CD4-positive, alpha-beta memory T cell (primary cell): ENCODE measurements at regions not wholly inside any gene's neighbourhood (a gene's known extent, or its start where the extent isn't known, plus 50 kb on each side); places are given as distances from the start of the nearest gene placed in this dataset.

ENCODE experiments used
- CTCF ChIA-PET: fragments of 350-600 bp; sonication (Branson Sonifier 250); formaldehyde crosslinking; loops from one replicate; lab custom pipeline; 2021; ENCODE audit warnings: inconsistent platforms; ENCODE audit not compliant: partially characterized antibody; lab: Charles Lee
- POLR2A ChIA-PET: fragments of 350-600 bp; sonication (Branson Sonifier 250); formaldehyde crosslinking; loops from one replicate; lab custom pipeline; 2021; ENCODE audit not compliant: partially characterized antibody; lab: Charles Lee
- DNase-seq, 5 donors: peaks; one replicate each; pipeline versions ENCODE4 v3.0.0 to v3.0.0-alpha.2; 2020 to 2022; ENCODE audit warnings: mixed read lengths in 1 of 5
- H3K27ac ChIP-seq: one replicate; pipeline ENCODE4 v1.7.0; 2013; ENCODE audit warnings: low read depth, low read length
- H3K27me3 ChIP-seq: 2 replicates; pipeline ENCODE4 v1.7.0; 2013; ENCODE audit warnings: mild to moderate bottlenecking, low read length, moderate library complexity; ENCODE audit not compliant: insufficient read depth
- H3K36me3 ChIP-seq: 2 replicates; pipeline ENCODE4 v1.7.0; 2013; ENCODE audit warnings: mild to moderate bottlenecking, low read length, moderate library complexity; ENCODE audit not compliant: insufficient read depth
- H3K4me1 ChIP-seq: 2 replicates; pipeline ENCODE4 v1.7.0; 2013; ENCODE audit warnings: mild to moderate bottlenecking, low read length, moderate library complexity; ENCODE audit not compliant: insufficient read depth
- H3K4me3 ChIP-seq, 2 donors: one replicate each; pipeline ENCODE4 v1.7.0; 2013; ENCODE audit warnings: low read length in 2 of 2, mild to moderate bottlenecking in 1 of 2
- H3K9me3 ChIP-seq, 2 donors: one replicate each; pipeline ENCODE4 v1.7.0; 2013; ENCODE audit warnings: low read length in 2 of 2, control low read depth in 1 of 2; ENCODE audit not compliant: control insufficient read depth in 1 of 2
- H3K27ac Mint-ChIP-seq, 7 donors: one replicate each; pipeline ENCODE4 v1.8.0; 2020 to 2021; ENCODE audit warnings: mixed read lengths in 7 of 7, mild to moderate bottlenecking in 6 of 7, inconsistent platforms in 3 of 7, moderate library complexity in 3 of 7
- H3K27me3 Mint-ChIP-seq, 2 donors: one replicate each; pipeline ENCODE4 v1.8.0; 2020 to 2021; ENCODE audit warnings: mixed read lengths in 2 of 2
- H3K36me3 Mint-ChIP-seq, 2 donors: one replicate each; pipeline ENCODE4 v1.8.0; 2020 to 2021; ENCODE audit warnings: mixed read lengths in 2 of 2, inconsistent platforms in 1 of 2, mild to moderate bottlenecking in 1 of 2
- H3K4me1 Mint-ChIP-seq, 4 donors: one replicate each; pipeline ENCODE4 v1.8.0; 2020 to 2021; ENCODE audit warnings: mixed read lengths in 4 of 4, mild to moderate bottlenecking in 1 of 4
- H3K4me3 Mint-ChIP-seq, 8 donors: one replicate each; pipeline ENCODE4 v1.8.0; 2020 to 2021; ENCODE audit warnings: mixed read lengths in 8 of 8, mild to moderate bottlenecking in 7 of 8, moderate library complexity in 6 of 8, inconsistent platforms in 3 of 8
- H3K9me3 Mint-ChIP-seq, 8 donors: one replicate each; pipeline ENCODE4 v1.8.0; 2020 to 2021; ENCODE audit warnings: mixed read lengths in 8 of 8, mild to moderate bottlenecking in 5 of 8, inconsistent platforms in 3 of 8, moderate library complexity in 1 of 8
- intact Hi-C: fragments of 100-400 bp; cut with micrococcal nuclease; formaldehyde crosslinking; loops from one replicate; pipeline ENCODE4 v1.15.1; 2023

DNA sequence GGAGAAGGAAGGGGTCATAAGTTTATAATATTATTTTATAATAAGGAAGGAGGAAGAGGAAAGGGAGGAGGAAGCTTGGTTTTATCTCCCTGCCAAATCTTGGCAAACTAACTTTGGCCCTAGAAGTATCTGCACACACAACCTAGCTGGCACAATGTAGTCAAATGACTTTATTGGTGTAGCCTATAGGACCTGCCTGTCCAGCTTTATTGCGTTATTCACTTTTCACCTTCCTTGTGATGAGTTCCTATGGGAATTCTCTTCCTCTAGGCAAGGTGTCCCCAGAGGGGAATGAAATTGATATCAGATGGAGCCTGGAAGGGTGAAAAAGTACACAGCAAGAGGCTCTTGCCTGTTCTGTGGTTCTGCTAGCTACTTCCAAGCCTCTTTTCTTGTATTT lies 111.2 kb upstream of the SLC25A36 start:
- DNase-seq = no peak
- H3K27me3 ChIP-seq = no peaks in the 10 kb centered on the region
- H3K4me1 Mint-ChIP-seq = no peaks in the 10 kb centered on the region
- POLR2A ChIA-PET = no interaction called here
- H3K9me3 ChIP-seq = no peaks in the 10 kb centered on the region
- no peaks in the 10 kb centered on the region for H3K36me3 Mint-ChIP-seq
- intact Hi-C loops = no loop called here
- H3K9me3 Mint-ChIP-seq = no peaks in the 10 kb centered on the region
- no peak overlapping the region for H3K4me3 Mint-ChIP-seq
- H3K36me3 ChIP-seq = no peaks in the 10 kb centered on the region
- no peak overlapping the region for H3K27ac ChIP-seq
- no peak overlapping the region for H3K4me3 ChIP-seq
- no peaks in the 10 kb centered on the region for H3K4me1 ChIP-seq
- H3K27me3 Mint-ChIP-seq = peaks cover 8 to 11% of the 10 kb centered on the region in 2 donors
- no peak overlapping the region for H3K27ac Mint-ChIP-seq
- CTCF ChIA-PET = interaction anchor here (1.5 kb wide), 1 partner anchor 10 kb away, joined by 4 read pairs; no protein-coding TSS in a partner anchor

DNA sequence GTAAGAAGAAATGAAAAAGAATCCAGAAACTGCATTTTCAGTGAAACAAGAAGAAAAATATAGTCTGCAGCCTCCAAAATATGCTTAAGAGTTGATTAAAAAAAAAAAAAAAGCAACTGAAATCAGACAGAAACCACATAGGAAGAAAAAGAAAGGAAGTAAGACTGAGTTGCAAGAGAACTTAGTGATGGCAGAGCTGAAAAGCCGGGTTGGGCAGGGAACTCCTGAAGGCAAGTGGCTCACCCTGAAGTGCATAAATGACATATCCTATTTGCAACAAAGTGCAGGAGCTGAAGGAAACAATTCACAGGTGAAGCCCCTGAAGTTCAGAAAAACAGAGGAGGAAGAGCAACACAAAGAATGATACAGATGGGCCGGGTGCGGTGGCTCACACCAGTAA lies 108.8 kb upstream of the SLC25A36 start:
- ChIA-PET POLR2A (no interaction called here), CTCF (interaction anchor here (0.7 kb wide), 2 partner anchors 12 to 1533 kb away, joined by 3 read pairs; no protein-coding TSS in a partner anchor)
- no peak for DNase-seq
- no peak overlapping the region for H3K27ac Mint-ChIP-seq
- no peaks in the 10 kb centered on the region for H3K36me3 ChIP-seq
- intact Hi-C loops = no loop called here
- peaks cover 8 to 11% of the 10 kb centered on the region in 2 donors for H3K27me3 Mint-ChIP-seq
- no peaks in the 10 kb centered on the region for H3K27me3 ChIP-seq
- H3K4me1 ChIP-seq = no peaks in the 10 kb centered on the region
- no peaks in the 10 kb centered on the region for H3K9me3 ChIP-seq
- no peak overlapping the region for H3K4me3 Mint-ChIP-seq
- H3K9me3 Mint-ChIP-seq = no peaks in the 10 kb centered on the region
- no peaks in the 10 kb centered on the region for H3K4me1 Mint-ChIP-seq
- H3K4me3 ChIP-seq = no peak overlapping the region
- no peaks in the 10 kb centered on the region for H3K36me3 Mint-ChIP-seq
- no peak overlapping the region for H3K27ac ChIP-seq

DNA sequence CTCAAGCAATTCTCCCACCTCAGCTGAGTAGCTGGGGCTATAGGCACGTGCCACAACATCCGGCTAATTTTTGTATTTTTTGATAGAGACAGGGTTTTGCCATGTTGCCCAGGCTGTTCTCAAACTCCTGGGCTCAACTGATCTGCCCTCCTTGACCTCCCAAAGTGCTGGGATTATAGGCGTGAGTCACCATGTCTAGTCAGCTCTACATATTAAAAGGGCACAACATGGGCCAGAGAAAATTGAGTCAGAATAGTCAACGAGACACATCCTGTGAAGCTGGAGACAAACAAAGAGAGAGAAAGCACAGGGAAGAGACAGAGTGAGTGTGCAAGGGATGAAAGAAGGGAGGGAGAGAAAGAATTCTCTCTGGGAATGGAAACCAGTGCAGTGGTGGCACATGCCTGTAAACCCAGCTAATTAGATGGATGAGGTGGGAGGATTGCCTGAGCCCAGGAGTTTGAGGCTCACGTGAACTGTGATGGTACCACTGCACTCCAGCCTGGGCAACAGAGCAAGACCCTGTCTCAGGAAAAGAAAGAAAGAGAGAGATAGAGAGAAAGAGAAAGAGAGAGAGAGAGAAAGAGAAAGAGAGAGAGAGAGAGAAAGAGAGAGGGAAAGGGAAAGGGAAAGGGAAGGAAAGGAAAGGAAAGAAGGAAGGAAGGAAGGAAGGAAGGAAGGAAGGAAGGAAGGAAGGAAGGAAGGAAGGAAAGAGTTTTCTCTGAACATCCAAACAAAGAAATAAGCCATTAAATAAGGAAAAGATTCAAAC lies 107.2 kb upstream of the SLC25A36 start:
- POLR2A ChIA-PET = no interaction called here
- H3K4me3 Mint-ChIP-seq = no peak overlapping the region
- peaks cover 8 to 11% of the 10 kb centered on the region in 2 donors for H3K27me3 Mint-ChIP-seq
- no peaks in the 10 kb centered on the region for H3K27me3 ChIP-seq
- CTCF ChIA-PET = no interaction called here
- no peaks in the 10 kb centered on the region for H3K4me1 Mint-ChIP-seq
- no peak overlapping the region for H3K27ac Mint-ChIP-seq
- no peaks in the 10 kb centered on the region for H3K4me1 ChIP-seq
- H3K36me3 ChIP-seq = no peaks in the 10 kb centered on the region
- no peak overlapping the region for H3K4me3 ChIP-seq
- DNase-seq = no peak
- no peaks in the 10 kb centered on the region for H3K9me3 ChIP-seq
- H3K9me3 Mint-ChIP-seq = no peaks in the 10 kb centered on the region
- H3K27ac ChIP-seq = no peak overlapping the region
- intact Hi-C loops = no loop called here
- H3K36me3 Mint-ChIP-seq = no peaks in the 10 kb centered on the region

DNA sequence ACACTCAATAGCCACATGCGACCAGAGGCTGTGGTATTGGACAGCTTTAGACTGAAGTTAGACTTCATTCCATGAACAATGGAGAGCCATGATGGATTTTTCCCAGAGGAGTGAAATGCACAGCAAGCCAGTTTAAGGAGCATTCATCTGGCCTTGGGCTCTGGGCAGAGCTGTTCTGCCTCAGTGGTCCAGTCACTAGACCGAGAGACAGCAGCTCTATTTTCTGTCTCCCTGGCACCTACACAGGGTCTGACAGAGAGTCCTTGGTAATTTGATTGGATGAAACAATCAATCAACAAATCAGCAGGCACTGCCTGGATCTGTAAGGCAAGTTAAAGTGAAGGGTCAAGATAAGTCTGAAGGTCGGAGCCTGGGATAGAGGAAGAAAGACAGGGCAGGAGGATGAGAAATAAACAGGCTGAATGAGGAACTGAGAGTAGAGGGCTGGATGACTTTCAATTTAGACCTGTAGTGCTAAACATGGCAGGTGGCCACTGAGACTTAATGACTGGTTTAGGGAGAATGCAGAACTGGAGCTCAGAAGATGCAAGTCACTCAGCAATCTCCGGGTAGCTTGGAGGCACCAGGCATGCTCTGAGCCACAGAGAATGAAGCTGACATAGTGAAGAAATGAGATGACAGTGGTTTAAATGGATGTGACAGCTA lies 98.5 kb upstream of the SLC25A36 start:
- Mint-ChIP-seq H3K36me3 (no peaks in the 10 kb centered on the region), H3K27ac (no peak overlapping the region), H3K4me3 (no peak overlapping the region), H3K9me3 (peaks cover 0 to 3% (median 0%) of the 10 kb centered on the region in 8 donors), H3K4me1 (peaks cover 0 to 5% (median 1%) of the 10 kb centered on the region in 4 donors), H3K27me3 (peaks cover 4 to 10% of the 10 kb centered on the region in 2 donors)
- no peaks in the 10 kb centered on the region for H3K27me3 ChIP-seq
- CTCF ChIA-PET = no interaction called here
- no peaks in the 10 kb centered on the region for H3K36me3 ChIP-seq
- no peak for DNase-seq
- H3K27ac ChIP-seq = no peak overlapping the region
- no peaks in the 10 kb centered on the region for H3K9me3 ChIP-seq
- intact Hi-C loops = no loop called here
- no peak overlapping the region for H3K4me3 ChIP-seq
- POLR2A ChIA-PET = no interaction called here
- no peaks in the 10 kb centered on the region for H3K4me1 ChIP-seq

DNA sequence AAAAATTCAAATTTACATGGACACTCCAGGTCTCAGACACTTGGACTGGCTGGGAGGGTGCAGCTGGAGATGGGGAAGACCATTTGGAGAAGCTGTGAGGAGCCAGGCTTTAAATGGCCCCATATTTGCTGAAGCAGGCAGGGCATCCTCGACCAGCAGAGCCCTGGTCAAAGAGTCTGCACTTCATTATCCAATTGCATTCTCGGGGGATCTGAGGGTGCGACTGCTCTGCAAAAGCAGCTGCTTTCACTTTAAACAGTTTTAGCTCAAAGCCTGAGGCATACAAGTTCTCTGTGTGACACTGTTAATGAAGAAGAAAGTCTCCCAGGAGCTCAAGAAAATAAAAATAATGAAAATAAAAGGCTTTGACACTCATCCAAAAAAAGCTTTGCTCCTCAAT lies 98.0 kb upstream of the SLC25A36 start:
- Histone ChIP-seq H3K4me3 (no peak overlapping the region), H3K9me3 (no peaks in the 10 kb centered on the region), H3K27me3 (no peaks in the 10 kb centered on the region), H3K36me3 (no peaks in the 10 kb centered on the region), H3K27ac (no peak overlapping the region), H3K4me1 (no peaks in the 10 kb centered on the region)
- Mint-ChIP-seq H3K27ac (no peak overlapping the region), H3K4me3 (no peak overlapping the region), H3K4me1 (peaks cover 0 to 5% (median 1%) of the 10 kb centered on the region in 4 donors), H3K27me3 (peaks cover 7 to 10% of the 10 kb centered on the region in 2 donors), H3K9me3 (peaks cover 0 to 3% (median 0%) of the 10 kb centered on the region in 8 donors), H3K36me3 (no peaks in the 10 kb centered on the region)
- DNase-seq = no peak
- ChIA-PET POLR2A (no interaction called here), CTCF (no interaction called here)
- intact Hi-C loops = no loop called here

DNA sequence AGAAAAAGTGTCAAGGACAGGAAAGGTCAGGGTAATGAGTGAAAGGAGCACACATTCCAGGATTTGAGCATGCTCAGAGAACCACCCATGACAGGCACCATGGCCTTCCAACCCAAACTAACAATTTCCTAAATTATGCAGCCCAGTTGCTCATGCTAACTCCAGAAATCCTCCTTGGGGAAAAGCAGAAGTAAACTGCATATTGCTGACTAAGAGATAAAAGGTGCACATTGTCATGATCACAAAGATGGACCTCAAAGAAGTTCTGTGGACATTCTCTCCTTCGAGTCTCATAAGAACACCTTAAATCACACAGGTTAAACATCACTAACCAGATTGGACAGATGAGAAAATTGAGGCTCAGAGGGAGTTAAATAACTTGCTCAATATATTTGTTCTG lies 97.6 kb upstream of the SLC25A36 start:
- intact Hi-C loops = no loop called here
- Histone ChIP-seq H3K4me3 (no peak overlapping the region), H3K4me1 (no peaks in the 10 kb centered on the region), H3K27me3 (no peaks in the 10 kb centered on the region), H3K9me3 (no peaks in the 10 kb centered on the region), H3K36me3 (no peaks in the 10 kb centered on the region), H3K27ac (no peak overlapping the region)
- Mint-ChIP-seq H3K9me3 (peaks cover 0 to 3% (median 0%) of the 10 kb centered on the region in 8 donors), H3K4me3 (no peak overlapping the region), H3K4me1 (peaks cover 0 to 5% (median 1%) of the 10 kb centered on the region in 4 donors), H3K27me3 (peaks cover 8 to 12% of the 10 kb centered on the region in 2 donors), H3K36me3 (no peaks in the 10 kb centered on the region), H3K27ac (no peak overlapping the region)
- no peak for DNase-seq
- ChIA-PET POLR2A (no interaction called here), CTCF (no interaction called here)

DNA sequence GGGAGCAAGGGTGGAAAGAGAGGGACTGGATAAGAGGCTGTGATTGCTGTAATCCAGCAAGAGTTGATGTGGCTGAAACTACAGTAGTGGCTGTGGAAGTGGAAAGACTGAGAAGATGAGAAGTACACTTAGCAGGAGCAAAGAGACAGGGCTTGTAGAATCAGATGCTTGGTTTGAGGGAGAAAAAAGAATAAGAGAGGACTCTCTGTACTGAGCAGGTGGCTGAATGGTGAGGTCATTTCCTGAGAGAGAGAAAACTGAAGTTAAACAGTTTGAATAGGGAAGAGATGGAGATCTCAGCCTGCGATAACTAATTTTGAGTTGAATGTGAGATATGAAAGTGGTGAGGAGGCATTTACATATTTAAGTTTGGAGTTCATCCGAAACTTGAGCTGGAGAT lies 95.8 kb upstream of the SLC25A36 start:
- Histone ChIP-seq H3K36me3 (no peaks in the 10 kb centered on the region), H3K4me1 (no peaks in the 10 kb centered on the region), H3K9me3 (no peaks in the 10 kb centered on the region), H3K27me3 (no peaks in the 10 kb centered on the region), H3K4me3 (no peak overlapping the region), H3K27ac (no peak overlapping the region)
- Mint-ChIP-seq H3K4me3 (no peak overlapping the region), H3K9me3 (peaks cover 0 to 3% (median 0%) of the 10 kb centered on the region in 8 donors), H3K27me3 (peaks cover 14 to 15% of the 10 kb centered on the region in 2 donors), H3K27ac (no peak overlapping the region), H3K36me3 (no peaks in the 10 kb centered on the region), H3K4me1 (peaks cover 0 to 5% (median 1%) of the 10 kb centered on the region in 4 donors)
- intact Hi-C loops = no loop called here
- ChIA-PET CTCF (no interaction called here), POLR2A (no interaction called here)
- no peak for DNase-seq
